HG03060 (cell line): ENCODE measurements at regions not wholly inside any gene's neighbourhood (a gene's known extent, or its start where the extent isn't known, plus 50 kb on each side); places are given as distances from the start of the nearest gene placed in this dataset.
A peak's percentile ranks its signal among the peaks of the same experiment; 100 is the strongest.

Source experiments
- ATAC-seq: cut with Tn5 transposase; IDR thresholded peaks from one replicate; pipeline ENCODE4 v1.9.1; 2021; ENCODE audit warnings: low read depth, moderate number of reproducible peaks; ENCODE audit not compliant: unreplicated experiment

GRCh38 chr2:19810148-19810547, 91.6 kb downstream of the TTC32 start:
- peak; percentile 85 for ATAC-seq

- ATAC-seq: no peak
These were observed 92.6 kb downstream of the TTC32 start for GRCh38 chr2:19809206-19809605.

- ATAC-seq: no peak
These were observed 93.9 kb downstream of the TTC32 start for GRCh38 chr2:19807866-19808265.

- ATAC-seq: no peak
These were observed 94.4 kb downstream of the TTC32 start for GRCh38 chr2:19807346-19807745.

- ATAC-seq: no peak
These were observed 95.2 kb downstream of the TTC32 start for GRCh38 chr2:19806591-19806990.

- no peak for ATAC-seq
These were observed 95.7 kb downstream of the TTC32 start for GRCh38 chr2:19806131-19806530.

GRCh38 chr2:19805266-19805665, 96.5 kb downstream of the TTC32 start:
- ATAC-seq: no peak

- ATAC-seq: no peak
These were observed 97.0 kb downstream of the TTC32 start for GRCh38 chr2:19804639-19805260.

GRCh38 chr2:19802086-19802841, 99.5 kb downstream of the TTC32 start:
- ATAC-seq: no peak

- ATAC-seq: no peak
These were observed 100.3 kb downstream of the TTC32 start for GRCh38 chr2:19801367-19802080.

- no peak for ATAC-seq
These were observed 101.0 kb downstream of the TTC32 start for GRCh38 chr2:19800796-19801195.

- ATAC-seq: no peak
These were observed 101.7 kb downstream of the TTC32 start for GRCh38 chr2:19799881-19800780.

- ATAC-seq: no peak
These were observed 103.9 kb downstream of the TTC32 start for GRCh38 chr2:19797871-19798270.

- no peak for ATAC-seq
These were observed 104.5 kb downstream of the TTC32 start for GRCh38 chr2:19797243-19797810.

- no peak for ATAC-seq
These were observed 105.6 kb downstream of the TTC32 start for GRCh38 chr2:19796035-19796695.

- no peak for ATAC-seq
These were observed 108.5 kb downstream of the TTC32 start for GRCh38 chr2:19793132-19793750.

- no peak for ATAC-seq
These were observed 111.5 kb downstream of the TTC32 start for GRCh38 chr2:19790291-19790690.

GRCh38 chr2:19787134-19787533, 114.6 kb downstream of the TTC32 start:
- no peak for ATAC-seq

- ATAC-seq: peak; percentile 74
These were observed 115.2 kb downstream of the TTC32 start for GRCh38 chr2:19786408-19787058.
